HepG2 (cell line): ENCODE measurements at regions not wholly inside any gene's neighbourhood (a gene's known extent, or its start where the extent isn't known, plus 50 kb on each side); places are given as distances from the start of the nearest gene placed in this dataset.

Experiments
- ATAC-seq: fragments of 200-7000 bp; cut with Tn5 transposase; 3 replicates; pipeline ENCODE4 v1.9.1; 2020; ENCODE audit warnings: mild to moderate bottlenecking, moderate library complexity
- BruUV-seq: library from RNA; stranded (reverse); fragments of 400-500 nt; replicated peaks from 2 replicates; lab custom pipeline; 2021; lab: Mats Ljungman, UMichigan
- CTCF ChIA-PET: fragments of 300-600 bp; formaldehyde crosslinking; extraction: SDS; loops from one replicate; lab custom pipeline; 2021; ENCODE audit warnings: low total read pairs, inconsistent platforms, low intra/inter-chr PET ratio; lab: Yijun Ruan, JAX
- POLR2A ChIA-PET: fragments of 350-600 bp; sonication (Branson Sonifier 250); formaldehyde crosslinking; loops from one replicate; lab custom pipeline; 2020; ENCODE audit warnings: antibody characterized with exemption, inconsistent platforms; lab: Yijun Ruan, JAX
- DNase-seq: peaks from one replicate; pipeline ENCODE4 v3.0.0-alpha.2; 2015; ENCODE audit warnings: low spot score
- FAIRE-seq: peaks from 3 replicates; lab custom pipeline; 2011; peaks lifted over from hg19 to GRCh38; lab: Jason Lieb, UNC
- H2AFZ ChIP-seq: one replicate; pipeline ENCODE4 v1.6.1; 2011; ENCODE audit warnings: low read length, inconsistent platforms
- H3K27ac ChIP-seq: fragments of 300-600 bp; 3 replicates; pipeline ENCODE4 v1.8.0; 2011; ENCODE audit warnings: mixed run types, mild to moderate bottlenecking, mixed read lengths, low read length, inconsistent platforms; ENCODE audit not compliant: insufficient read depth; ENCODE audit errors: extremely low read length
- H3K27me3 ChIP-seq, 2 experiments: fragments of 200-600 bp in 1 of 2; 2 replicates in 1 of 2; 3 replicates in 1 of 2; pipeline versions ENCODE4 v1.6.0 to v1.8.0; 2011; ENCODE audit warnings: low read length in 2 of 2, mild to moderate bottlenecking in 2 of 2, moderate library complexity in 2 of 2, inconsistent platforms in 1 of 2; ENCODE audit not compliant: insufficient read depth in 2 of 2, control insufficient read depth in 1 of 2
- H3K36me3 ChIP-seq, 2 experiments: fragments of 200-600 bp in 1 of 2; replicated peaks in 1 of 2; 2 replicates in 1 of 2; 3 replicates in 1 of 2; pipeline versions ENCODE4 v1.5.1 to v1.8.0; 2011; ENCODE audit warnings: low read length in 2 of 2, inconsistent platforms in 1 of 2; ENCODE audit not compliant: insufficient read depth in 2 of 2, control insufficient read depth in 1 of 2
- H3K4me1 ChIP-seq: 2 replicates; pipeline ENCODE4 v1.5.1; 2012; ENCODE audit warnings: low read length, inconsistent platforms; ENCODE audit not compliant: insufficient read depth
- H3K4me2 ChIP-seq: 2 replicates; pipeline ENCODE4 v1.6.0; 2011; ENCODE audit warnings: low read depth, low read length, inconsistent platforms
- H3K4me3 ChIP-seq, 3 experiments: fragments of 200-600 bp in 1 of 3; sonication (generic), shearing (Covaris generic) in 1 of 3; replicated peaks in 1 of 3; 2 replicates each; pipeline ENCODE4 v1.5.1; 2011 to 2016; ENCODE audit warnings: low read length in 3 of 3, inconsistent platforms in 2 of 3, low read depth in 2 of 3, mild to moderate bottlenecking in 2 of 3, control low read depth in 1 of 3, mixed read lengths in 1 of 3; ENCODE audit not compliant: insufficient read depth in 1 of 3
- H3K79me2 ChIP-seq: one replicate; pipeline ENCODE4 v1.6.1; 2011; ENCODE audit warnings: low read length, inconsistent platforms; ENCODE audit not compliant: insufficient read depth
- H3K9ac ChIP-seq: 2 replicates; pipeline ENCODE4 v1.6.0; 2011; ENCODE audit warnings: mild to moderate bottlenecking, low read depth, low read length, inconsistent platforms; ENCODE audit not compliant: insufficient read depth
- H3K9me3 ChIP-seq: 2 replicates; pipeline ENCODE4 v1.5.1; 2012; ENCODE audit warnings: mild to moderate bottlenecking, low read length
- H4K20me1 ChIP-seq: 2 replicates; pipeline ENCODE4 v1.6.0; 2011; ENCODE audit warnings: inconsistent platforms, mild to moderate bottlenecking, low read length, moderate library complexity; ENCODE audit not compliant: insufficient read depth
- PCBP1 ChIP-seq: fragments of 200-400 bp; formaldehyde crosslinking; IDR thresholded peaks from 2 replicates; pipeline ENCODE4 v1.6.1; 2017; ENCODE audit warnings: mild to moderate bottlenecking, low read depth, low read length, borderline replicate concordance
- RARA ChIP-seq: IDR thresholded peaks from 2 replicates; pipeline ENCODE4 v1.6.1; 2016; ENCODE audit warnings: missing genetic modification reagents, missing compliant biosample characterization
- RNF219 ChIP-seq: sonication (generic); formaldehyde crosslinking; IDR thresholded peaks from 2 replicates; pipeline ENCODE4 v1.5.0; 2020; ENCODE audit warnings: mild to moderate bottlenecking, missing genetic modification reagents
- SRF ChIP-seq: IDR thresholded peaks from 2 replicates; pipeline ENCODE4 v1.6.1; 2011; ENCODE audit warnings: mild to moderate bottlenecking, low read depth, low read length, moderate library complexity
- ZNF260 ChIP-seq: sonication (generic); formaldehyde crosslinking; IDR thresholded peaks from 2 replicates; pipeline ENCODE4 v1.4.0; 2020; ENCODE audit warnings: missing genetic modification reagents, low read depth, mild to moderate bottlenecking, borderline replicate concordance
- ZNF382 ChIP-seq: sonication (generic); formaldehyde crosslinking; IDR thresholded peaks from 2 replicates; pipeline ENCODE4 v1.5.0; 2020; ENCODE audit warnings: missing genetic modification reagents, mild to moderate bottlenecking, borderline replicate concordance
- ZNF543 ChIP-seq: sonication (generic); formaldehyde crosslinking; IDR thresholded peaks from 2 replicates; pipeline ENCODE4 v1.4.0; 2020; ENCODE audit warnings: mild to moderate bottlenecking, missing genetic modification reagents
- ZNF737 ChIP-seq: sonication (generic); formaldehyde crosslinking; IDR thresholded peaks from 2 replicates; pipeline ENCODE4 v1.5.0; 2020; ENCODE audit warnings: missing genetic modification reagents, mild to moderate bottlenecking, borderline replicate concordance
- WGBS: methylation state at CpG from one replicate; pipeline ENCODE4 v1.1.6; 2017; ENCODE audit warnings: low lambda C conversion rate; 5-methylcytosine and 5-hydroxymethylcytosine counted together
- in situ Hi-C: cut with HindIII; loops from 2 replicates; pipeline ENCODE4 v1.10.0; 2017; ENCODE audit warnings: low pct_unique_long_range_greater_than_20kb; ENCODE audit not compliant: extremely low pct_ligation_motif_present
- intact Hi-C: fragments of 100-400 bp; cut with micrococcal nuclease; formaldehyde crosslinking; loops from one replicate; pipeline ENCODE4 v1.10.0; 2022; ENCODE audit not compliant: unreplicated experiment

- in situ Hi-C loops (no loop called here), intact Hi-C loops (no loop called here)
- ATAC-seq = no peak
- Histone ChIP-seq H3K4me2 (no peak overlapping the region), H3K36me3 (no peaks in the 10 kb centered on the region), H2AFZ (no peak overlapping the region), H3K9ac (no peak overlapping the region), H3K27ac (no peak overlapping the region), H3K27me3 (peaks cover 0 to 4% of the 10 kb centered on the region in 2 experiments; a peak in 1 of 5 replicates), H3K4me1 (no peaks in the 10 kb centered on the region), H3K9me3 (peaks cover 10% of the 10 kb centered on the region), H4K20me1 (no peaks in the 10 kb centered on the region), H3K79me2 (no peaks in the 10 kb centered on the region), H3K4me3 (no peak overlapping the region)
- POLR2A ChIA-PET = no interaction called here
- no peak for DNase-seq
- WGBS = 22% methylated on average over 7 of the region's 7 CpGs
- TF ChIP-seq RARA (CRISPR knock-in tag) (no peak), PCBP1 (no peak), SRF (no peak), ZNF260 (CRISPR knock-in tag) (no peak), RNF219 (CRISPR knock-in tag) (no peak), ZNF543 (CRISPR knock-in tag) (no peak), ZNF382 (no peak), ZNF737 (CRISPR knock-in tag) (no peak)
- CTCF ChIA-PET = no interaction called here
- BruUV-seq = no TSS peak
- FAIRE-seq = no peak
Observed at GRCh38 chr15:69686626-69687025, 234.0 kb downstream of the RPLP1 start.
